Right lobe of liver (tissue), 6 donors: ENCODE measurements at regions not wholly inside any gene's neighbourhood (a gene's known extent, or its start where the extent isn't known, plus 50 kb on each side); places are given as distances from the start of the nearest gene placed in this dataset.
A peak's percentile ranks its signal among the peaks of the same experiment; 100 is the strongest.

ENCODE experiments used
- ATAC-seq, 4 donors: fragments of 200-7000 bp; cut with Tn5 transposase; one replicate each; pipeline ENCODE4 v1.9.1; 2020; ENCODE audit warnings: mild to moderate bottlenecking in 4 of 4, moderate library complexity in 4 of 4
- DNase-seq, 3 donors: peaks; one replicate each; pipeline ENCODE4 v3.0.0-alpha.2; 2020
- H3K27ac ChIP-seq, 3 donors: fragments of 200-600 bp; one replicate each; pipeline ENCODE4 v1.8.0; 2022
- H3K27me3 ChIP-seq, 2 donors: fragments of 200-600 bp; one replicate each; pipeline ENCODE4 v1.8.0; 2022
- H3K36me3 ChIP-seq, 4 donors: fragments of 200-600 bp; sonication (generic) in 1 of 4; one replicate each; pipeline versions ENCODE4 v1.5.1 to v1.8.0; 2017 to 2022; ENCODE audit warnings: control low read depth in 1 of 4
- H3K4me1 ChIP-seq, 4 donors: fragments of 200-600 bp; sonication (generic) in 1 of 4; one replicate each; pipeline versions ENCODE4 v1.5.1 to v1.8.0; 2017 to 2022; ENCODE audit warnings: control low read depth in 1 of 4
- H3K4me3 ChIP-seq, 3 donors: fragments of 200-600 bp; one replicate each; pipeline ENCODE4 v1.8.0; 2022
- H3K9me3 ChIP-seq, 4 donors: fragments of 200-600 bp; sonication (generic) in 1 of 4; one replicate each; pipeline versions ENCODE4 v1.5.1 to v1.8.0; 2017 to 2022; ENCODE audit warnings: control low read depth in 1 of 4
- POLR2A ChIP-seq: fragments of 450-650 bp; IDR thresholded peaks from one replicate; pipeline ENCODE4 v1.6.1; 2017; ENCODE audit warnings: antibody characterized with exemption, mild to moderate bottlenecking
- WGBS: methylation state at CpG from one replicate; pipeline ENCODE4 v1.1.6; 2018; ENCODE audit warnings: low coverage, low lambda C conversion rate; ENCODE audit not compliant: insufficient coverage; ENCODE audit errors: missing lambda C conversion rate; 5-methylcytosine and 5-hydroxymethylcytosine counted together
- intact Hi-C, 2 donors: fragments of 100-400 bp; cut with DNase I; formaldehyde crosslinking; loops; one replicate each; pipeline versions ENCODE4 v1.11.2 to v1.14.1; 2022
- small RNA-seq, 2 experiments: library from RNA; depleted of rRNA; stranded (forward); fragments of <200 nt; gene quantifications; one replicate each; pipeline ENCODE3, GENCODE V24; 2016
- TF ChIP-seq, protein P1 (sequence below), 4 donors: fragments of 200-600 bp in 3 of 4; fragments of 450-650 bp in 1 of 4; IDR thresholded peaks; one replicate each; pipeline versions ENCODE4 v1.5.1 to v1.8.0; 2016 to 2022; ENCODE audit warnings: antibody characterized with exemption in 4 of 4, mild to moderate bottlenecking in 2 of 4
- donor health status: DM: no; HTN: yes; CAD: no.
- donor health status: DM: no; HTN: no; CAD: no.
- donor health status: DM: no; HTN: no; CAD: no.
- donor health status: DM: no; HTN: yes; CAD: no.
- donor health status: DM: no; HTN: yes; CAD: no.

DNA sequence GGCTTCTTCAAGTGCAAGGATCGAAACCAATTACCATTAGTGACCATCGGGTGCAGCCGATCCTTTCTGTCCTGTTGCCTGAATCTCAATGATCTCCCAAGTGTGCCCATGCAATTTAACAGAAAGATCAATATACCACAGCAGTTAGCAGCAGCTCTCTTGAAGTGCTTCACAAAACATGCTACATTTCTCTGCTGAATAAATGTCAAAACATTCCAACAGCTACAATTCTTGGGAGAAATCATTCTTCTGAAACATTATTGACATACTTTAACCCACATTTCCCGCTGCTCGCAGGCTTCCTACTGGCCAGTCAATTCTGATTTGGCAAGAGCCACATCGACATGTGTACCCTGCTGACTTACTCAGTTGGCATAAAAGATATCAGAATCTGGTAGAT is 907.7 kb downstream of the TMEM182 start:
- ATAC-seq, result peak in 2 of 4 donors; percentile 14 to 25
- H3K4me3 ChIP-seq, result no peak overlapping the region
- no peaks in the 10 kb centered on the region for H3K9me3 ChIP-seq
- DNase-seq, result no peak
- no peaks in the 10 kb centered on the region for H3K36me3 ChIP-seq
- intact Hi-C loops, result no loop called here
- H3K27ac ChIP-seq, result no peak overlapping the region
- no peaks in the 10 kb centered on the region for H3K27me3 ChIP-seq
- peaks cover 0 to 5% (median 0%) of the 10 kb centered on the region in 4 donors for H3K4me1 ChIP-seq
- 54% methylated on average over 6 of the region's 6 CpGs for WGBS
- TF ChIP-seq POLR2A, result no peak
- TF ChIP-seq, protein P1, sequence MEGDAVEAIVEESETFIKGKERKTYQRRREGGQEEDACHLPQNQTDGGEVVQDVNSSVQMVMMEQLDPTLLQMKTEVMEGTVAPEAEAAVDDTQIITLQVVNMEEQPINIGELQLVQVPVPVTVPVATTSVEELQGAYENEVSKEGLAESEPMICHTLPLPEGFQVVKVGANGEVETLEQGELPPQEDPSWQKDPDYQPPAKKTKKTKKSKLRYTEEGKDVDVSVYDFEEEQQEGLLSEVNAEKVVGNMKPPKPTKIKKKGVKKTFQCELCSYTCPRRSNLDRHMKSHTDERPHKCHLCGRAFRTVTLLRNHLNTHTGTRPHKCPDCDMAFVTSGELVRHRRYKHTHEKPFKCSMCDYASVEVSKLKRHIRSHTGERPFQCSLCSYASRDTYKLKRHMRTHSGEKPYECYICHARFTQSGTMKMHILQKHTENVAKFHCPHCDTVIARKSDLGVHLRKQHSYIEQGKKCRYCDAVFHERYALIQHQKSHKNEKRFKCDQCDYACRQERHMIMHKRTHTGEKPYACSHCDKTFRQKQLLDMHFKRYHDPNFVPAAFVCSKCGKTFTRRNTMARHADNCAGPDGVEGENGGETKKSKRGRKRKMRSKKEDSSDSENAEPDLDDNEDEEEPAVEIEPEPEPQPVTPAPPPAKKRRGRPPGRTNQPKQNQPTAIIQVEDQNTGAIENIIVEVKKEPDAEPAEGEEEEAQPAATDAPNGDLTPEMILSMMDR (IDR thresholded peaks at IDR 0.05), result no peak

Small RNA genes lying in the stretch of these regions (small RNA-seq; reads per million reads assigned to genes)
- gene AC010881.1 (0 reads per million in 2 experiments), gene AC018880.2 (0 reads per million in 2 experiments)
